Neural cell (in vitro differentiated cells): ENCODE measurements at regions not wholly inside any gene's neighbourhood (a gene's known extent, or its start where the extent isn't known, plus 50 kb on each side); places are given as distances from the start of the nearest gene placed in this dataset.

Experiments used
- H2AFZ ChIP-seq: fragments of 200-600, 300-800 bp; sonication (generic), shearing (Covaris generic); 2 replicates; pipeline ENCODE4 v1.6.0; 2014; ENCODE audit warnings: low read depth, mild to moderate bottlenecking, antibody characterized with exemption, low read length, moderate library complexity
- H3F3A ChIP-seq: fragments of 200-600 bp; shearing (Covaris generic); 2 replicates; pipeline ENCODE4 v1.6.1; 2016; ENCODE audit warnings: mild to moderate bottlenecking, moderate library complexity, mixed read lengths, antibody characterized with exemption, low read length; ENCODE audit not compliant: insufficient read depth, poor library complexity, severe bottlenecking
- H3K27ac ChIP-seq: fragments of 200-600, 300-800 bp; sonication (generic), shearing (Covaris generic); 2 replicates; pipeline ENCODE4 v1.5.1; 2014; ENCODE audit warnings: mild to moderate bottlenecking, low read length, moderate library complexity
- H3K27me3 ChIP-seq: fragments of 300-800, 200-600 bp; sonication (generic), shearing (Covaris generic); 2 replicates; pipeline ENCODE4 v1.6.0; 2014; ENCODE audit warnings: mild to moderate bottlenecking, low read depth, low read length, moderate library complexity; ENCODE audit not compliant: insufficient read depth
- H3K36me3 ChIP-seq: fragments of 300-800, 200-600 bp; sonication (generic), shearing (Covaris generic); 2 replicates; pipeline ENCODE4 v1.5.1; 2014; ENCODE audit warnings: mild to moderate bottlenecking, antibody characterized with exemption, low read length, moderate library complexity; ENCODE audit not compliant: insufficient read depth
- H3K4me2 ChIP-seq: fragments of 300-800, 200-600 bp; sonication (generic), shearing (Covaris generic); 2 replicates; pipeline ENCODE4 v1.6.0; 2014; ENCODE audit warnings: mild to moderate bottlenecking, low read length
- H3K4me3 ChIP-seq: fragments of 300-800, 200-600 bp; sonication (generic), shearing (Covaris generic); 2 replicates; pipeline ENCODE4 v1.5.1; 2014; ENCODE audit warnings: mild to moderate bottlenecking, low read length, moderate library complexity
- H3K79me2 ChIP-seq: fragments of 200-600 bp; shearing (Covaris generic); replicated peaks from 2 replicates; pipeline ENCODE4 v1.6.0; 2014; ENCODE audit warnings: mild to moderate bottlenecking, low read length, moderate library complexity; ENCODE audit not compliant: insufficient read depth
- H3K9ac ChIP-seq: fragments of 300-800, 200-600 bp; sonication (generic), shearing (Covaris generic); 2 replicates; pipeline ENCODE4 v1.6.1; 2016; ENCODE audit warnings: mild to moderate bottlenecking, low read length, mixed read lengths
- H3K9me2 ChIP-seq: fragments of 200-600 bp; shearing (Covaris generic); 2 replicates; pipeline ENCODE4 v1.6.1; 2016; ENCODE audit warnings: mild to moderate bottlenecking, low read length, mixed read lengths; ENCODE audit not compliant: insufficient read depth
- H3K9me3 ChIP-seq: fragments of 200-600, 300-800 bp; sonication (generic), shearing (Covaris generic); 2 replicates; pipeline ENCODE4 v1.6.1; 2016; ENCODE audit warnings: mild to moderate bottlenecking, mixed run types, low read length, moderate library complexity, mixed read lengths
- H4K20me1 ChIP-seq: fragments of 200-600 bp; shearing (Covaris generic); 2 replicates; pipeline ENCODE4 v1.6.1; 2016; ENCODE audit warnings: mild to moderate bottlenecking, mixed run types; ENCODE audit not compliant: insufficient read depth
- CTCF ChIP-seq: fragments of 450-650 bp; IDR thresholded peaks from 2 replicates; pipeline ENCODE4 v1.5.1; 2014; ENCODE audit warnings: antibody characterized with exemption, mild to moderate bottlenecking, moderate library complexity; ENCODE audit not compliant: poor library complexity, severe bottlenecking
- EP300 ChIP-seq: fragments of 450-650 bp; conservative IDR thresholded peaks from 2 replicates; pipeline ENCODE4 v1.6.1; 2014; ENCODE audit warnings: antibody characterized with exemption, mild to moderate bottlenecking, moderate library complexity; ENCODE audit not compliant: poor library complexity, severe bottlenecking
- EZH2 ChIP-seq: fragments of 200-600, 300-800 bp; shearing (Covaris generic), sonication (generic); IDR thresholded peaks from 2 replicates; pipeline ENCODE4 v1.6.1; 2014; ENCODE audit warnings: antibody characterized with exemption, low read length, borderline replicate concordance, mild to moderate bottlenecking; ENCODE audit not compliant: insufficient read depth, poor library complexity, severe bottlenecking
- MXI1 ChIP-seq: fragments of 450-650 bp; conservative IDR thresholded peaks from 2 replicates; pipeline ENCODE4 v1.6.1; 2014; ENCODE audit warnings: antibody characterized with exemption, mild to moderate bottlenecking; ENCODE audit not compliant: poor library complexity, severe bottlenecking
- POLR2AphosphoS5 ChIP-seq: IDR thresholded peaks from 2 replicates; pipeline ENCODE4 v1.6.1; 2012
- RAD21 ChIP-seq: fragments of 450-650 bp; conservative IDR thresholded peaks from 2 replicates; pipeline ENCODE4 v1.6.1; 2014; ENCODE audit warnings: antibody characterized with exemption, mild to moderate bottlenecking, moderate library complexity
- REST ChIP-seq: IDR thresholded peaks from 2 replicates; pipeline ENCODE4 v1.6.1; 2012; ENCODE audit warnings: borderline replicate concordance
- SMC3 ChIP-seq: fragments of 450-650 bp; conservative IDR thresholded peaks from 2 replicates; pipeline ENCODE4 v1.6.1; 2014; ENCODE audit warnings: antibody characterized with exemption, mild to moderate bottlenecking, moderate library complexity; ENCODE audit not compliant: poor library complexity
- TAF1 ChIP-seq: IDR thresholded peaks from 2 replicates; pipeline ENCODE4 v1.6.1; 2012; ENCODE audit warnings: low read depth

- H4K20me1 ChIP-seq = no peaks in the 10 kb centered on the region
- H3K9ac ChIP-seq = no peak overlapping the region
- no peak overlapping the region for H3K4me3 ChIP-seq
- H3K27ac ChIP-seq = no peak overlapping the region
- no peaks in the 10 kb centered on the region for H3K9me2 ChIP-seq
- H3K79me2 ChIP-seq = no peaks in the 10 kb centered on the region
- no peaks in the 10 kb centered on the region for H3F3A ChIP-seq
- H3K9me3 ChIP-seq = no peaks in the 10 kb centered on the region
- no peak overlapping the region for H2AFZ ChIP-seq
- no peaks in the 10 kb centered on the region for H3K36me3 ChIP-seq
- H3K4me2 ChIP-seq = no peak overlapping the region
- no peaks in the 10 kb centered on the region for H3K27me3 ChIP-seq
- no peak for TF ChIP-seq EP300
- TF ChIP-seq EZH2 = no peak
- TF ChIP-seq POLR2AphosphoS5 = no peak
- TF ChIP-seq CTCF = no peak
- no peak for TF ChIP-seq RAD21
- TF ChIP-seq SMC3 = no peak
- no peak for TF ChIP-seq MXI1
- TF ChIP-seq TAF1 = no peak
- no peak for TF ChIP-seq REST
These were observed 238.2 kb downstream of the TLE4 start for GRCh38 chr9:79809931-79810330.

- no peak overlapping the region for H3K4me2 ChIP-seq
These were observed 237.6 kb downstream of the TLE4 start for GRCh38 chr9:79809316-79809876.

More at GRCh38 chr9:79809316-79809876, 237.6 kb downstream of the TLE4 start:
- Histone ChIP-seq H4K20me1 (no peaks in the 10 kb centered on the region), H3K9me2 (no peaks in the 10 kb centered on the region), H3K27ac (no peak overlapping the region), H3K36me3 (no peaks in the 10 kb centered on the region), H2AFZ (no peak overlapping the region), H3F3A (no peaks in the 10 kb centered on the region), H3K9ac (no peak overlapping the region), H3K9me3 (no peaks in the 10 kb centered on the region), H3K79me2 (no peaks in the 10 kb centered on the region), H3K4me3 (no peak overlapping the region), H3K27me3 (no peaks in the 10 kb centered on the region)
- TF ChIP-seq RAD21 (no peak), CTCF (no peak), EP300 (no peak), TAF1 (no peak), EZH2 (no peak), REST (no peak), MXI1 (no peak), POLR2AphosphoS5 (no peak), SMC3 (no peak)
